ENCODE measurements at regions not wholly inside any gene's neighbourhood (a gene's known extent, or its start where the extent isn't known, plus 50 kb on each side); places are given as distances from the start of the nearest gene placed in this dataset.
A peak's percentile ranks its signal among the peaks of the same experiment; 100 is the strongest.

DNA sequence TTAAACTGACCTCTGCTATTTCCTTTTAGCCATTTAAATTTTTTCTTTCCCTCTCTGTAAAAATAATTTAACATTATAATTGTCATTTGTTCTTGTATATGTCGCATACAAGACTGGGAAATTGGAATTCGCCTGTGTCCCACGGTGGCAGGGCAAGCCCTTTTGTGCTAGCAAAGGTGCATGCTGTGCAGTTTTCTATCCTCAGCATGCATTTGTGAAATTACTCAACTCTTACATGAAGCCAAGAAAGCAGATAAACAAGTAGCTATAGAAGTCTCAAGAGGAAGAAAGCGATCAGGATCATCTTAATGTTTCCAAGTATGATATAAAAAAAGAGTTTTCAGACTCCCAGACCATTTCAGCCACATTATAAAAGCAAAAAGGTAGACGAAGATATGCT lies 392.6 kb upstream of the CHST9 start:
- H2AK5ac ChIP-seq (ENCODE audit: insufficient read length, low read length) = no peak overlapping the region
- no peak overlapping the region for H2BK20ac ChIP-seq (ENCODE audit: low read depth, low read length, poor library complexity, severe bottlenecking)
- peaks cover 15 to 16% of the 10 kb centered on the region in 2 experiments for H3K4me1 Mint-ChIP-seq
- no peak overlapping the region for H3K23ac ChIP-seq (ENCODE audit: insufficient read length, low read depth, low read length)
- no peak overlapping the region for H2BK12ac ChIP-seq (ENCODE audit: insufficient read length, low read depth, low read length)
- H2BK120ac ChIP-seq (ENCODE audit: low read depth, low read length, poor library complexity, severe bottlenecking) = no peak overlapping the region
- H3K56ac ChIP-seq (ENCODE audit: insufficient read length, low read depth, low read length) = no peak overlapping the region
- peaks cover 6 to 13% of the 10 kb centered on the region in 2 experiments for H3K9me3 Mint-ChIP-seq
- no peak overlapping the region for H3K9ac ChIP-seq (ENCODE audit: extremely low read depth, insufficient read length, low read length)
- H3K4ac ChIP-seq (ENCODE audit: low read depth, low read length) = no peak overlapping the region
- H3K27me3 ChIP-seq (ENCODE audit: insufficient read depth, low read length) = no peaks in the 10 kb centered on the region
- TF ChIP-seq, protein P1, sequence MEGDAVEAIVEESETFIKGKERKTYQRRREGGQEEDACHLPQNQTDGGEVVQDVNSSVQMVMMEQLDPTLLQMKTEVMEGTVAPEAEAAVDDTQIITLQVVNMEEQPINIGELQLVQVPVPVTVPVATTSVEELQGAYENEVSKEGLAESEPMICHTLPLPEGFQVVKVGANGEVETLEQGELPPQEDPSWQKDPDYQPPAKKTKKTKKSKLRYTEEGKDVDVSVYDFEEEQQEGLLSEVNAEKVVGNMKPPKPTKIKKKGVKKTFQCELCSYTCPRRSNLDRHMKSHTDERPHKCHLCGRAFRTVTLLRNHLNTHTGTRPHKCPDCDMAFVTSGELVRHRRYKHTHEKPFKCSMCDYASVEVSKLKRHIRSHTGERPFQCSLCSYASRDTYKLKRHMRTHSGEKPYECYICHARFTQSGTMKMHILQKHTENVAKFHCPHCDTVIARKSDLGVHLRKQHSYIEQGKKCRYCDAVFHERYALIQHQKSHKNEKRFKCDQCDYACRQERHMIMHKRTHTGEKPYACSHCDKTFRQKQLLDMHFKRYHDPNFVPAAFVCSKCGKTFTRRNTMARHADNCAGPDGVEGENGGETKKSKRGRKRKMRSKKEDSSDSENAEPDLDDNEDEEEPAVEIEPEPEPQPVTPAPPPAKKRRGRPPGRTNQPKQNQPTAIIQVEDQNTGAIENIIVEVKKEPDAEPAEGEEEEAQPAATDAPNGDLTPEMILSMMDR (conservative IDR thresholded peaks at IDR 0.05) = no peak
- DNase-seq = no peak
- no peak overlapping the region for H2AFZ ChIP-seq (ENCODE audit: low read length)
- H3K27me3 Mint-ChIP-seq (ENCODE audit: low read depth) = no peaks in the 10 kb centered on the region
- peaks cover 12 to 15% (median 14%) of the 10 kb centered on the region in 3 experiments for H3K36me3 Mint-ChIP-seq (ENCODE audit: insufficient read depth in 1 of 3, low read depth in 3 of 3)
- no peak overlapping the region for H4K91ac ChIP-seq (ENCODE audit: insufficient read length, low read depth, low read length)
- no peak overlapping the region for H3K14ac ChIP-seq (ENCODE audit: insufficient read depth, low read length)
- no peak overlapping the region for H3K4me3 Mint-ChIP-seq
- no peak overlapping the region for H4K8ac ChIP-seq (replicated peaks; ENCODE audit: insufficient read length, low read depth, low read length)
- no peaks in the 10 kb centered on the region for H3K9me3 ChIP-seq (ENCODE audit: control insufficient read depth, low read depth, low read length)
- no peaks in the 10 kb centered on the region for H3K23me2 ChIP-seq (ENCODE audit: insufficient read length, low read depth, low read length, poor library complexity, severe bottlenecking)
- no peak overlapping the region for H3T11ph ChIP-seq (ENCODE audit: low read length)
- no peak overlapping the region for H3K18ac ChIP-seq (ENCODE audit: insufficient read length, low read depth, low read length)
- H2BK15ac ChIP-seq (ENCODE audit: low read depth, low read length) = no peak overlapping the region
- H3K79me2 ChIP-seq (ENCODE audit: insufficient read depth, low read length) = no peaks in the 10 kb centered on the region
- H3K4me1 ChIP-seq (ENCODE audit: insufficient read depth, low read length) = peaks cover 4% of the 10 kb centered on the region; the same call in 1 of the 2 replicates
- no peaks in the 10 kb centered on the region for H3K79me1 ChIP-seq (ENCODE audit: insufficient read depth, low read depth, low read length, poor library complexity, severe bottlenecking)
- no CpG with 5 or more reads among the region's 5 CpGs for WGBS (ENCODE audit: extremely low coverage, insufficient read length, low lambda C conversion rate)
- H4K5ac ChIP-seq (ENCODE audit: insufficient read length, low read depth, low read length) = no peak overlapping the region
- no peak overlapping the region for H3K27ac ChIP-seq (ENCODE audit: insufficient read length, low read depth, low read length)
- H2BK5ac ChIP-seq (ENCODE audit: insufficient read length, low read length) = no peak overlapping the region
- H4K20me1 ChIP-seq (ENCODE audit: control insufficient read depth, insufficient read depth, insufficient read length) = no peaks in the 10 kb centered on the region
- H3K27ac Mint-ChIP-seq = peak overlapping the region; percentile 27 to 54 (median 35); a peak in 3 of 7 replicates
- no peak overlapping the region for H3K4me2 ChIP-seq (ENCODE audit: insufficient read depth, insufficient read length, low read length)
